Duodenal mucosa (tissue), 2 donors: ENCODE measurements at regions not wholly inside any gene's neighbourhood (a gene's known extent, or its start where the extent isn't known, plus 50 kb on each side); places are given as distances from the start of the nearest gene placed in this dataset.

Source experiments
- H3K27ac ChIP-seq: one replicate; pipeline ENCODE4 v1.7.0; 2013; ENCODE audit warnings: low read depth, low read length
- H3K27me3 ChIP-seq, 2 donors: one replicate each; pipeline ENCODE4 v1.7.0; 2013; ENCODE audit warnings: low read length in 2 of 2, control low read depth in 1 of 2; ENCODE audit not compliant: insufficient read depth in 2 of 2, control insufficient read depth in 1 of 2
- H3K36me3 ChIP-seq, 2 donors: one replicate each; pipeline ENCODE4 v1.7.0; 2013; ENCODE audit warnings: low read length in 2 of 2, control low read depth in 1 of 2; ENCODE audit not compliant: insufficient read depth in 2 of 2, control insufficient read depth in 1 of 2
- H3K4me1 ChIP-seq, 2 donors: one replicate each; pipeline ENCODE4 v1.7.0; 2013; ENCODE audit warnings: low read length in 2 of 2, control low read depth in 1 of 2; ENCODE audit not compliant: insufficient read depth in 2 of 2, control insufficient read depth in 1 of 2
- H3K4me3 ChIP-seq, 2 donors: one replicate each; pipeline ENCODE4 v1.7.0; 2013; ENCODE audit warnings: low read length in 2 of 2, low read depth in 1 of 2
- H3K9ac ChIP-seq, 2 donors: one replicate each; pipeline ENCODE4 v1.7.0; 2013; ENCODE audit warnings: low read length in 2 of 2, low read depth in 1 of 2
- H3K9me3 ChIP-seq, 2 donors: one replicate each; pipeline ENCODE4 v1.7.0; 2013; ENCODE audit warnings: low read length in 2 of 2, control low read depth in 1 of 2; ENCODE audit not compliant: control insufficient read depth in 1 of 2

DNA sequence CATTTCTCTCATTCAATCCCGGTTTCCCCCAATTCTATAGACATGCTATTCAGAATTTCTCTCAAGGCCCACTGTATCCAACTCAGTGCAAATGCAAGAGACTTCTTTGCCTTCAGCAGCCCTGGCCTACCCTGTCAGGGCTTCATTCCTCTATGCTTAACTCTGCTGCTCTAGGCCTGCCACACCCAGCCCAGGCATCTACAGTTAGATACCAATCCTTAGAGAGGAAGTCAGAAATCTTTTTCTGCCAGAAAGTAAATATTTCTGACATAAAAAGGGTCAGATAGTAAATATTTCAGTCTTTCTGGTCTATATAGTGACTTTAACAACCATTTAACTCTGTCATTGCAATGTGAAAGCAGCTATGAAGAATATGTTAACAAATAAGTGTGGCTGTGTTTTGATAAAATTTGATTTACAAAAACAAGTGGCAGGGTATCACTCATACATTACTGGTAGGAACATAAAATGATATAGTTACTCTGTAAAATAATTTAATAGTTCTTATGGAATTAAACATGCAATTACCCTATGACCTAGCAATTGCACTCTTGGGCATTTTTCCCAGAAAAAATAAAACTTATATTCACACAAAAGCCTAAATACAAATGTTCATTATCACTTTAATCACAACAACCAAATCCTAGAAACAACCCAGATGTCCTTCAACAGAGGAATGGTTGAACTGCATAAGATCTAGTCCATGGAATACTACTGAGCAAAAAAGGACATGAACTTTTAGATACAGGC, 942.0 kb downstream of the SQOR start:
- Histone ChIP-seq H3K9ac (no peak overlapping the region), H3K4me3 (no peak overlapping the region), H3K27ac (no peak overlapping the region), H3K36me3 (no peaks in the 10 kb centered on the region), H3K27me3 (no peaks in the 10 kb centered on the region), H3K9me3 (no peaks in the 10 kb centered on the region), H3K4me1 (no peaks in the 10 kb centered on the region)

DNA sequence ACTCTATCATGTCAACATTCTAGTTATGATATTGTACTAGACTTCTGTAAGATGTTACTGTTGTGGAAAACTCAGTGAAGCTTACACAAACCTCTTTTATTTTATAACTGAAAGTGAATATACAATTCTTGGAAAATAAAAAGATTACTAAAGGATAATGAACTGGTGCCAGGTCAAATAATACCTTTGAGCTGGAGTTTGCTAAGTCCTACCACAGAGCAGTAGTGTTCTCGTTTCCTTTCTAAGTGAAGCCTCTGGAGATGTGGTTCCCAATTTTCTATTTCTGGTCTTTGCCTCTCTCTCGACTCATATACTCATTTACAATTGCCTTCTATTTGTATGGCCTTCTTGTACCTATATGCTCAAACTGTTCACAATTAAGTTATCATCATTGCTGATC, 942.9 kb downstream of the SQOR start:
- Histone ChIP-seq H3K4me1 (no peaks in the 10 kb centered on the region), H3K9ac (no peak overlapping the region), H3K27ac (no peak overlapping the region), H3K36me3 (no peaks in the 10 kb centered on the region), H3K4me3 (no peak overlapping the region), H3K27me3 (no peaks in the 10 kb centered on the region), H3K9me3 (no peaks in the 10 kb centered on the region)

GRCh38 chr15:46580487-46580886, 945.7 kb downstream of the SQOR start:
- Histone ChIP-seq H3K36me3 (no peaks in the 10 kb centered on the region), H3K9ac (no peak overlapping the region), H3K27ac (no peak overlapping the region), H3K27me3 (no peaks in the 10 kb centered on the region), H3K4me1 (no peaks in the 10 kb centered on the region), H3K9me3 (no peaks in the 10 kb centered on the region), H3K4me3 (no peak overlapping the region)

- H3K4me1 ChIP-seq = no peaks in the 10 kb centered on the region
- H3K27me3 ChIP-seq = no peaks in the 10 kb centered on the region
- H3K27ac ChIP-seq = no peak overlapping the region
- H3K36me3 ChIP-seq = no peaks in the 10 kb centered on the region
- no peak overlapping the region for H3K9ac ChIP-seq
- no peaks in the 10 kb centered on the region for H3K9me3 ChIP-seq
- no peak overlapping the region for H3K4me3 ChIP-seq
These were observed 946.1 kb downstream of the SQOR start for GRCh38 chr15:46580924-46581323.

- no peak overlapping the region for H3K4me3 ChIP-seq
These were observed 954.3 kb downstream of the SQOR start for GRCh38 chr15:46589088-46589487.

DNA sequence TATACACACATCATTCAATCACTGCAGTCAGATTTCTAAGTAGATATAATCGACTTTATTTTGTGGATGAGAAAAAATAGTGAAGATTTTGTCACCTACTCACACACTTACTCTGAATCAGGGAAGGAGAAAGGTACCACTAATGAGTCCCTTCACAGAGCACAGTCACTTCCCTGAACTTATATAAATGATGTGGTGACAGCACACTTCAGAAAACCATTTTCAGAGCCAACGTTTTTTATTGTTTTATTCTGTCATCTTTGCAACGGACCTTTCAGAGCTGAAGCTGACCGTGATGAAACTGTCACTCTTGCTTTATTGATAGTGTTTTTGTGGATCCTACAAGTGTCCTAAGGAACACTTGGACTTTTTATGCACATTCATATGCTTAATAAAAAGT, 956.6 kb downstream of the SQOR start:
- H3K27me3 ChIP-seq = no peaks in the 10 kb centered on the region
- H3K36me3 ChIP-seq = no peaks in the 10 kb centered on the region
- H3K9ac ChIP-seq = no peak overlapping the region
- no peak overlapping the region for H3K4me3 ChIP-seq
- H3K9me3 ChIP-seq = no peaks in the 10 kb centered on the region
- no peak overlapping the region for H3K27ac ChIP-seq
- no peaks in the 10 kb centered on the region for H3K4me1 ChIP-seq

More at GRCh38 chr15:46589088-46589487, 954.3 kb downstream of the SQOR start:
- Histone ChIP-seq H3K9me3 (no peaks in the 10 kb centered on the region), H3K27me3 (no peaks in the 10 kb centered on the region), H3K4me1 (no peaks in the 10 kb centered on the region), H3K27ac (no peak overlapping the region), H3K9ac (no peak overlapping the region), H3K36me3 (no peaks in the 10 kb centered on the region)

- Histone ChIP-seq H3K4me3 (no peak overlapping the region), H3K36me3 (no peaks in the 10 kb centered on the region), H3K4me1 (no peaks in the 10 kb centered on the region), H3K27ac (no peak overlapping the region), H3K27me3 (no peaks in the 10 kb centered on the region), H3K9ac (no peak overlapping the region), H3K9me3 (no peaks in the 10 kb centered on the region)
These were observed 960.2 kb downstream of the SQOR start for GRCh38 chr15:46595016-46595415.

DNA sequence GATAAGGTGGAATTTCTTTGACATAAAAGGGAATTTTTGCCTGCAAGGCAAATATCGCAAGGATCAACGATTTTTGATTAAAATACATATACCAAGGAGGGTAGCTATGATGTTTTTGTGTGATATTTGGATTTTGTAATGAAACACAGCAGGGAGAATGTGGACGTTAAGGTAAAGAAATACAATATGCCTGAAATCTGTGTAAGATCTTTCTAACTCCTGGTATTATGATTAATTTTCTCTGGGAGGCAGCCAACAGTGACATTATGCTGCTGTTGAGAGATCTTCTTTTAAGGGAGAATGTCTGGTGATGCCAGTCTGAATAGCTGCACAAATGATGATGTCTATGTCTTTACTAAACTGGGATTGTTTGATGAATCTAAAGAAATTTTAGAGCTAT, 972.2 kb downstream of the SQOR start:
- H3K27ac ChIP-seq = no peak overlapping the region
- H3K36me3 ChIP-seq = no peaks in the 10 kb centered on the region

GRCh38 chr15:46616033-46616432, 981.2 kb downstream of the SQOR start:
- Histone ChIP-seq H3K9ac (no peak overlapping the region), H3K27me3 (no peaks in the 10 kb centered on the region), H3K9me3 (no peaks in the 10 kb centered on the region), H3K36me3 (no peaks in the 10 kb centered on the region), H3K27ac (no peak overlapping the region), H3K4me1 (no peaks in the 10 kb centered on the region), H3K4me3 (no peak overlapping the region)

More for the DNA sequence above, 972.2 kb downstream of the SQOR start:
- H3K27me3 ChIP-seq = no peaks in the 10 kb centered on the region
- no peak overlapping the region for H3K9ac ChIP-seq
- peaks cover 0 to 3% of the 10 kb centered on the region in 2 donors for H3K9me3 ChIP-seq
- no peak overlapping the region for H3K4me3 ChIP-seq
- H3K4me1 ChIP-seq = no peaks in the 10 kb centered on the region

DNA sequence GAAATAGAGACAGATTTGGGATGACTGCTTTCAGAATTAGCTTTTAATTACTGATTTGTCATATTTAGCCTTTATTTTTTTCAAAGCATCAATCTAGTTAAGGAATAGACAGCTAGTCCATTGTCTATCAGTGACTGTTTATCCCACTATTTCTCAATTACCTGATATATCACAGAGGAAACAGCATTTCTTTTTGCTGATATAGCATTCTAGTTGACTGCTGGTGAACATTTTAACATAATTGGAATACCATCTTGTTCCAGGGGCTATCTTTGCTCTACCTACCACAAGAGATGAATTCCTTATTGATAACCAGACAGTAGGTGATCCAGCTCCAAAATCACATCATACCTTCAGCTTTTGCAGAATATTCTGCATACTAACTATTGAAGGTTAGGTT, 982.7 kb downstream of the SQOR start:
- H3K4me3 ChIP-seq = no peak overlapping the region
- H3K36me3 ChIP-seq = no peaks in the 10 kb centered on the region
- no peak overlapping the region for H3K9ac ChIP-seq
- H3K9me3 ChIP-seq = no peaks in the 10 kb centered on the region
- no peaks in the 10 kb centered on the region for H3K4me1 ChIP-seq
- no peaks in the 10 kb centered on the region for H3K27me3 ChIP-seq
- H3K27ac ChIP-seq = no peak overlapping the region
